Muscle of leg (tissue), 3 donors: ENCODE measurements at regions not wholly inside any gene's neighbourhood (a gene's known extent, or its start where the extent isn't known, plus 50 kb on each side); places are given as distances from the start of the nearest gene placed in this dataset.

Experiments used
- DNase-seq: peaks from one replicate; pipeline ENCODE4 v3.0.0; 2013
- H3K27ac ChIP-seq: one replicate; pipeline ENCODE4 v1.5.1; 2013; ENCODE audit warnings: mild to moderate bottlenecking, low read length, control low read depth
- H3K27me3 ChIP-seq: one replicate; pipeline ENCODE4 v1.6.1; 2013; ENCODE audit warnings: low read length; ENCODE audit not compliant: control insufficient read depth, insufficient read depth
- H3K36me3 ChIP-seq: one replicate; pipeline ENCODE4 v1.6.1; 2013; ENCODE audit warnings: low read length; ENCODE audit not compliant: control insufficient read depth, insufficient read depth
- H3K4me1 ChIP-seq: one replicate; pipeline ENCODE4 v1.6.1; 2013; ENCODE audit warnings: low read length; ENCODE audit not compliant: control insufficient read depth, insufficient read depth
- H3K4me3 ChIP-seq: one replicate; pipeline ENCODE4 v1.5.1; 2013; ENCODE audit warnings: low read length, control low read depth
- H3K9me3 ChIP-seq: replicated peaks from 2 replicates; pipeline ENCODE4 v1.6.1; 2013; ENCODE audit warnings: low read depth, low read length; ENCODE audit not compliant: control insufficient read depth
- WGBS: methylation state at CpG from one replicate; pipeline ENCODE4 v1.1.5; 2013; ENCODE audit warnings: missing lambda C conversion rate; ENCODE audit not compliant: insufficient coverage; 5-methylcytosine and 5-hydroxymethylcytosine counted together

DNA sequence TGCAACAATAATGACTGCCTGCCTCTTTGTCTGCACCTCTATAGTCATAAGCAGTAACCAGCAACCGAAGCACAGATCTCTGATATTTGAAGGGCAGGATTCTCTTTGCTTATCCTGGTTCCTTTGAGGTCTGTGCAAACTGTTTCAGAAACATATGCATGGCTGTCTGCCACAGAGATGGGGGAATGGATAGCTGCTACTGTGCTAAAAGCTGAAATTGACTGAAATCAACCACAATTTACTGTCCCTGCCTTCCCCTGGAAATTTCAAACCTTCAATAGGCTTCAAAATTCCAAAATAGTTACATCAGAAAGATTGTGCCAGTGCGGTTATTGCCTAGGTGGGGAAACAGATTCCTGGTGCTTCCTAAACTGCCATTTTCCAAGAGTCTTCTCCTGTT lies 136.8 kb upstream of the GORAB start:
- no peaks in the 10 kb centered on the region for H3K9me3 ChIP-seq
- H3K4me3 ChIP-seq = no peak overlapping the region
- WGBS = no CpG with 5 or more reads among the region's 2 CpGs
- DNase-seq = no peak
- H3K36me3 ChIP-seq = no peaks in the 10 kb centered on the region
- no peak overlapping the region for H3K27ac ChIP-seq
- H3K27me3 ChIP-seq = no peaks in the 10 kb centered on the region
- H3K4me1 ChIP-seq = no peaks in the 10 kb centered on the region

DNA sequence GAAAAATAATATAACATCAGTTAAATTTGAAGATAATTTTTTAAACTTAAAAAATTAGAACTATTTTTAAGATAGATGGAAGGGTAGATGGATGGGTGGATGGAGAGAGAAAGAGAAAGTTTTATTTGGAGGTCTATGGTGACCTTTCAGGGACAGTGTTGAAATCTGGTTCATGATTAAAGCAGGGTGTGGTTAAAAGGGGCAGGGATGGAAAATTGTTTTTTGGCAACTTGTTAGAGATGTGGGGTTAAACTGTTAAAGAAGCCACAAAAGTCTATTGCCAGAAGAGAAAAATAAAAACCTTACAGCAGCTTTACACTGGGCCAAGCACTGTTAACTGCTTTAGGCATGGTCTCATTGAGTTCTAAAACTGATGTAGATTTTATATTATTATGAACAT lies 134.9 kb upstream of the GORAB start:
- Histone ChIP-seq H3K4me1 (no peaks in the 10 kb centered on the region), H3K9me3 (no peaks in the 10 kb centered on the region), H3K27me3 (no peaks in the 10 kb centered on the region), H3K36me3 (no peaks in the 10 kb centered on the region), H3K27ac (no peak overlapping the region), H3K4me3 (no peak overlapping the region)
- DNase-seq = no peak

DNA sequence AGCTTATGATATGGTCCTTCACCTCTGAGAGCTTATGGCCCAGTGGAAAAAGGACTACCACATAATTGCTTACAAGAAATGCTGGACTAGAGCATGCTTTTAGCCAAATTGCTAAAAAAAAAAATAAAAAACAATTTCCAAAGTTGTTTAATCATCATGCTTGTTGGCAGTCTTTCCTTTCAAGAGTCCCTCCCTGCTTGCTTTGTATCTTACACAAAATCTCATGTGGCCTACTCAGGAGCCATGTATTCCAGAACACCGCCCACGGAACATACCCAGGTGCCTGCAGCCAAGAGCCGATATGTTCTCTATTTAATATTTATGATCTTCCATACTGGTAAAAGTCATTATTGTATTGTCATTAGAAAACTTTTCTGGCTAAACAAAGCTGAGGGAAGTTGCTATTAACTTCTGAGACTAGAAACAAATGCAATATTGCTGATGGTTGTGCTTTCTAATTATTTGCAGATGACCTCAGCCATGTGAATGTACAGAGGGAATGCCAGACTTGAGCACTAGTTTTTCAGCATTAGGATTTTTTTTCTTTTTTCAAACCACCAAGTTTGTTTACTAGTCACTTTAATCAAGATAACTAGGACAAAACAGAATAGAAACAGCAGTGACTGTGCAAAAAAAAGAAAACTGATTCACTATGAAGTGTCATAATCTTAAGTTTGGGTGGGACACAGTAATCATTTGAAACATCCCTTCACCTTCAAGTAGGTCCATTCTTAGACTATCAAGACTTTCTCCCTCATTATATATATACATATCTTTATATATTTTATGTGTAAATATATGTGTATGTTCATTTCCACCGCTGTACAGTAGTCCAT lies 129.3 kb upstream of the GORAB start:
- H3K9me3 ChIP-seq = no peaks in the 10 kb centered on the region
- peak; percentile 93 for DNase-seq
- no peaks in the 10 kb centered on the region for H3K27me3 ChIP-seq
- H3K4me1 ChIP-seq = no peaks in the 10 kb centered on the region
- no CpG with 5 or more reads among the region's 4 CpGs for WGBS
- H3K36me3 ChIP-seq = no peaks in the 10 kb centered on the region
- H3K4me3 ChIP-seq = no peak overlapping the region
- H3K27ac ChIP-seq = peak overlapping the region; percentile 37

DNA sequence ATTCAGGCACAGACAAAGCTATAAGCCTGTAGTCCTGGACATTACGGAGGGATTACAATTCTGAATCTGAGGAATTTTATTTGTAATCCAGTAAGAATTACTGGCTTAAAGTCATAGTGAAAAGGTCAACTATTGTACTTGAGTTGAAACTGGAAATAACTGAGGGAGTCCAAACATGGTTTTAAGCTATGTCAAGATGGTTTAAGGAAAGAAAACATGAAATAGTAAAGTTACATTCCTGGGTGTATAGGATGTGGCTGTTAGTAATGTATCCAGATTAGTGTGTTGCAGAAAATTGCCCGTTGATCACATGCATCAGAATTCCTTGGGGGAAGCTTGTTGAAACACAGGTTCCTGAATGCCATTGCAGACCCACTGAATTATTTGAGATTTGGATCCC lies 124.8 kb upstream of the GORAB start:
- Histone ChIP-seq H3K4me3 (no peak overlapping the region), H3K36me3 (no peaks in the 10 kb centered on the region), H3K27ac (no peak overlapping the region), H3K4me1 (no peaks in the 10 kb centered on the region), H3K9me3 (no peaks in the 10 kb centered on the region), H3K27me3 (no peaks in the 10 kb centered on the region)
- 44% methylated on average over 1 of the region's 2 CpGs for WGBS
- peak; percentile 44 for DNase-seq

DNA sequence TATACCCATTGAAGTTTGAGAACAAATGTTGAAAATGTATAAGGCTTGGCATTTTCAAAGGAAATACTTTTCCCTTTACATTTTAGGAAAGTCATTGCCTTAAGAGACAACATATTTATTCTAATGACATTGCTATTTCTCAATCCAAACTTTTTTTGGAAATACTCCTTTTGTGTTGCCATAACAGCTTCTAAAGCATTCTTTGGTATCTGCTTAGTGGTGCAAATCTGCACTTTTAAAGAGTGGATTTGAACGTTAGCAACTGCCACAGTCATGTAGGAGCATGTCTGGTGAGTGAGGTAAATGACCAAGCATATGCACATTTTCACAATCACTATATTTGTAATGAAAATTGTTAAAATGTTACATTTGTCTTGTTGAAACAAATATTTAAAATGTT lies 124.4 kb upstream of the GORAB start:
- H3K36me3 ChIP-seq = no peaks in the 10 kb centered on the region
- no peaks in the 10 kb centered on the region for H3K27me3 ChIP-seq
- no peak for DNase-seq
- no peaks in the 10 kb centered on the region for H3K4me1 ChIP-seq
- no peaks in the 10 kb centered on the region for H3K9me3 ChIP-seq
- WGBS = no CpG with 5 or more reads among the region's 1 CpG
- H3K27ac ChIP-seq = no peak overlapping the region
- H3K4me3 ChIP-seq = no peak overlapping the region

DNA sequence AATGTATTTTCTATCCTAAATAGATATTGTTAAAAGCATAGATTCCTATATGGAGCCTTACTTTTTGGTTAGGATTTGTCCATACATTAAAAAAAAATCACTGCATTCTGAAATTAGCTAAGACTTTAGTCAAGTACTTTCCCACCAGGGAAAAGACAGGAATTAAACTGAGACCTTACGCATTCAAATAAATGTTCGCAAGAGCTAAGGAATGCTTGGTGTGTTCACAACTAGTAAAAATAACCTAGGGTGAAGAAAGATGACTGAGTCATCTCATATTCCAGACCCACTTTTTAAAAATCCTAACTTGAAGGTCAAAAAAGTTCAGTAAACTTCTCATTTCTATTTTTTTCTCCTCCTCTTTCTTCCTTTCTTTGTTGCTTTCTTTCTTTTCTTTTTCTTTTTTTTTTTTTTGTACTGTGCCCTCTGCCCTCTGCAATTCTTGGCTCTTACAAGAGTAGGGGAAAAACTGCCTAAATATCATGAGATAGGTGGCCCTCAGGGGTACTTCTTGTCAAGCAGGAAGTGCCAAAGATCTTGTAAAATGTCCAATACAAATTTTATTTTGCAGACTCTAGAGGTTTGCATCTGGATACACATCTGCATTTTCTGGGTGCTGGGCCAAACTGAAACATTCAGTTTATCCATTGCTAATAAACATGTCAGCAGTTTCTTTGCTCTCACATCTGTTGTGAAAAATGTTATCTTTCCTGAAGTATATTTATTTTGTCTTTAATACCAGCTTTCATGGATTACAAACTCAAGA lies 121.4 kb upstream of the GORAB start:
- peak; percentile 92 for DNase-seq
- Histone ChIP-seq H3K9me3 (no peaks in the 10 kb centered on the region), H3K27ac (peak overlapping the region; percentile 30), H3K36me3 (no peaks in the 10 kb centered on the region), H3K4me3 (no peak overlapping the region), H3K27me3 (no peaks in the 10 kb centered on the region), H3K4me1 (no peaks in the 10 kb centered on the region)
- no CpG with 5 or more reads among the region's 2 CpGs for WGBS

DNA sequence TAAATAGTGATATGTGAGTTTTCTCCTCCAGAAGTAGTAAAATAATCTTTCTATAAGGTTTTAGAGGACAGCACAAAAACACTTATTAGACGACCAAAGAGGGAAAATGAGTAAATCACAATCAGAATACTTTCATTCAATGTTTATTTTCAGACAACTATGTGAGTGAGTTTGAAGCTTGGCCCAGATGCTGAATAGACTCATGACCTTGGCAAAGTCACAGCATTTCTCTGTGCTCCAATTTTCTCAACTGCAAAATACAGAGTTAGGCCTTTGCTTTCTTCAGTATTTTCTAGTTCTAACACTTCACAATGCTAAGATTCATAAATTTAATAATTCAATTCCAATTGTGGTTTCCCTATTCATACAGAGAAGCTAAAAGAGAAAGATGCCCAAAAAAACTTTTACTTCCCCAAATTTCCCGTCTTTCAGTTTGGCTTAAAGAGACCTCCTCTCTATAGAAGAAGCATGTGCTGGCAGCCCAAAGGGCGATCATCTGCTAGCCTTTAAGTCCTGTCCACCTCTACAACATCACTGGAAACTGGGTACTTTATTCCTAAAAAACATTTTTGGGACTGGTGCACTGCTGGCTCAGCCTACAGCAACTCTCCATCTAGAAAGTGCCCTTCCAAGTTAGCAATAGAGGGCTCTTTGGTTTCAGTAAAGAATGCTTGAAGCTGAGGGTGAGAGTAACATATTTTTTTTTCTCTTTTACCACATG lies 116.8 kb upstream of the GORAB start:
- Histone ChIP-seq H3K27ac (peak overlapping the region; percentile 73), H3K9me3 (no peaks in the 10 kb centered on the region), H3K4me1 (no peaks in the 10 kb centered on the region), H3K4me3 (no peak overlapping the region), H3K27me3 (no peaks in the 10 kb centered on the region), H3K36me3 (no peaks in the 10 kb centered on the region)
- 20% methylated on average over 2 of the region's 3 CpGs for WGBS
- DNase-seq = peak; percentile 92

DNA sequence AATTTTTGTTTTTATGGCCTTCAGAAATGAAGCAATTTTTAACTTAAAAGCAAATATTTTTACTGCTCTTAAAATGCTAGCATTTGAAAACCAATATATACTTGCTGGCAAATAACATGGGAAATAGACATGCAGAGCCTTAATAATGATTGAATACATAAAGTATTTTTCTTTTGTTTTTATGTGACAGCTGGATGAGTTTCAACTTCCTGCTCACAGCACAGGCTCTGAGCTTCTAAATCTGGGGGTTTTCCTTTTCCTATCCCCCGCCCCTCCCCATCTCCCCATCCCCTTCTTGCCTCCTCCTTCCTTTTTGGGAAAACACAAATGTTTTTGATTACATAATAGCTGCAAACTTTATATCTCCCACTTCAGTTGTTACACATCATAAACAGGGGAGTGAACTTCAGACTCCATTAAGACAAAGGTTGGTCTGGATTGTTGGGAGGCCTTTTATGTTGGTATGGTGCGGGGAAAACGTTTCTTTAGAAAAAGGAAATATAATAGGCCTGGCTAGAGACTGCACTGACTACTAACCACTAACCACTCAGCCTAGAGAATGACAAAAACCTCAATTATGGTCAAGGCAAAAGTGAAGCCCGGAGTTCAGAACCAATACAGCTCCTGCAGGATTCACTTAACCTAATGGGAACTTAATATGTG lies 116.1 kb upstream of the GORAB start:
- Histone ChIP-seq H3K27me3 (no peaks in the 10 kb centered on the region), H3K27ac (peak overlapping the region; percentile 73), H3K9me3 (no peaks in the 10 kb centered on the region), H3K4me3 (no peak overlapping the region), H3K36me3 (no peaks in the 10 kb centered on the region), H3K4me1 (no peaks in the 10 kb centered on the region)
- WGBS = no CpG with 5 or more reads among the region's 4 CpGs
- DNase-seq = peak; percentile 87

DNA sequence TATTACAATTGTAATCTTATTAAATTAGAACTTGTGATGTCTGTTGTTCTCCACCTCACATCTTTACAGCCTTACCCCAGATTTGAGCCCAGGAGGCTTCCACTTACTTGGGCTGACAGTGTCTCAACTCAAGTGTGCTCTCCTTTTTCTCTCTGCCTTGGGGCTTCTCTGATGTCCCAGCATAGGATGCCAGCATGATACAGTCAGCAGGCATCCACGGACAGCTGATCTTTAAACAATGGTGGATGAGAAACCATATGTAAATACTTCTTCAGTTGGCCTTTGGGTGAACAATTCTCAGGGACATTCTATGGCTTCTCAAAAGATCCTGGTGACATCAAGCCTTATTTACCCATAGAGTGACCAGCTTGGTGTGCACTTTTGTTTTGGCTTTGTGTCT lies 107.6 kb upstream of the GORAB start:
- H3K4me3 ChIP-seq = no peak overlapping the region
- WGBS = no CpG with 5 or more reads among the region's 1 CpG
- DNase-seq = no peak
- no peaks in the 10 kb centered on the region for H3K4me1 ChIP-seq
- H3K36me3 ChIP-seq = no peaks in the 10 kb centered on the region
- no peaks in the 10 kb centered on the region for H3K27me3 ChIP-seq
- no peak overlapping the region for H3K27ac ChIP-seq
- H3K9me3 ChIP-seq = no peaks in the 10 kb centered on the region

DNA sequence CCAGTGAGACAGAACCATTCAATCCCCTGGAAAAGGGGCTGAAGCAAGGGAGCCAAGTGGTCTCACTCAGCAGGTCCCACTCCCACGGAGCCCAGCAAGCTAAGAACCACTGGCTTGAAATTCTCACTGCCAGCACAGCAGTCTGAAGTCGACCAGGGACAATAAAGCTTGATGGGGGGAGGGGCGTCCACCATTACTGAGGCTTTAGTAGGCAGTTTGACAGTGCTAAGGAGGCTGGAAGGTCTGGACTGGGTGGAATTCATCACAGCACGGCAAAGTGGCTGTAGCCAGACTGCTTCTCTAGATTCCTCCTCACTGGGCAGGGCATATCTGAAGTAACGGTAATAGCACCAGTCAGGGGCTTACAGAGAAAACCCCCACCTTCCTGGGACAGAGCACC lies 105.4 kb upstream of the GORAB start:
- DNase-seq = no peak
- H3K36me3 ChIP-seq = no peaks in the 10 kb centered on the region
- WGBS = 7% methylated on average over 2 of the region's 5 CpGs
- H3K27me3 ChIP-seq = no peaks in the 10 kb centered on the region
- no peak overlapping the region for H3K4me3 ChIP-seq
- no peaks in the 10 kb centered on the region for H3K4me1 ChIP-seq
- H3K9me3 ChIP-seq = no peaks in the 10 kb centered on the region
- H3K27ac ChIP-seq = no peak overlapping the region
